Stimulated activated CD8-positive, alpha-beta memory T cell treated with anti-CD3 and anti-CD28 coated beads, Interleukin-2, amount 100 ng/mL, for 48 hours (primary cell): ENCODE measurements at regions not wholly inside any gene's neighbourhood (a gene's known extent, or its start where the extent isn't known, plus 50 kb on each side); places are given as distances from the start of the nearest gene placed in this dataset.
"Not testable (repeated sequence)": the region's sequence is repeated elsewhere in the genome, so short reads cannot be mapped to it uniquely, and the experiment has no call there.

Source experiments
- DNase-seq, 2 donors: peaks; one replicate each; pipeline ENCODE4 v3.0.0-alpha.2; 2020; ENCODE audit warnings: low read depth in 2 of 2

- no peak for DNase-seq
These were observed 148.3 kb upstream of the LMCD1 start for GRCh38 chr3:8353364-8353763.

- no peak for DNase-seq
These were observed 146.3 kb upstream of the LMCD1 start for GRCh38 chr3:8355346-8355745.

GRCh38 chr3:8356066-8356465 is 145.6 kb upstream of the LMCD1 start:
- not testable (repeated sequence) for DNase-seq

- DNase-seq = no peak
These were observed 143.8 kb upstream of the LMCD1 start for GRCh38 chr3:8357859-8358258.

GRCh38 chr3:8359133-8359532 is 142.5 kb upstream of the LMCD1 start:
- DNase-seq = no peak

GRCh38 chr3:8363200-8363599 is 138.4 kb upstream of the LMCD1 start:
- no peak for DNase-seq

GRCh38 chr3:8365541-8365940 is 136.1 kb upstream of the LMCD1 start:
- no peak for DNase-seq

- no peak for DNase-seq
These were observed 135.3 kb upstream of the LMCD1 start for GRCh38 chr3:8366219-8366810.

GRCh38 chr3:8368598-8368997 is 133.0 kb upstream of the LMCD1 start:
- DNase-seq = no peak

- DNase-seq = no peak
These were observed 132.0 kb upstream of the LMCD1 start for GRCh38 chr3:8369638-8370037.

- DNase-seq = no peak
These were observed 130.5 kb upstream of the LMCD1 start for GRCh38 chr3:8371085-8371551.

GRCh38 chr3:8371960-8372463 is 129.6 kb upstream of the LMCD1 start:
- no peak for DNase-seq

- no peak for DNase-seq
These were observed 120.5 kb upstream of the LMCD1 start for GRCh38 chr3:8380904-8381704.

GRCh38 chr3:8385848-8386620 is 115.6 kb upstream of the LMCD1 start:
- DNase-seq = no peak

GRCh38 chr3:8387571-8387970 is 114.1 kb upstream of the LMCD1 start:
- no peak for DNase-seq

GRCh38 chr3:8399686-8400085 is 101.9 kb upstream of the LMCD1 start:
- no peak for DNase-seq

- no peak for DNase-seq
These were observed 100.7 kb upstream of the LMCD1 start for GRCh38 chr3:8400911-8401310.

GRCh38 chr3:8403996-8404395 is 97.6 kb upstream of the LMCD1 start:
- no peak for DNase-seq

GRCh38 chr3:8405144-8405543 is 96.5 kb upstream of the LMCD1 start:
- DNase-seq = no peak

- no peak for DNase-seq
These were observed 95.1 kb upstream of the LMCD1 start for GRCh38 chr3:8406479-8406878.

- no peak for DNase-seq
These were observed 88.2 kb upstream of the LMCD1 start for GRCh38 chr3:8413337-8413926.

GRCh38 chr3:8416965-8417364 is 84.7 kb upstream of the LMCD1 start:
- no peak for DNase-seq
